Neural progenitor cell (in vitro differentiated cells): ENCODE measurements at regions not wholly inside any gene's neighbourhood (a gene's known extent, or its start where the extent isn't known, plus 50 kb on each side); places are given as distances from the start of the nearest gene placed in this dataset.

Source experiments
- EZH2 ChIP-seq: fragments of 200-600 bp; sonication (generic); IDR thresholded peaks from 2 replicates; pipeline ENCODE4 v1.6.1; 2017; ENCODE audit warnings: antibody characterized with exemption, mild to moderate bottlenecking, moderate library complexity
- TF ChIP-seq, protein P1 (sequence below): fragments of 200-600 bp; sonication (generic); IDR thresholded peaks from 2 replicates; pipeline ENCODE4 v1.5.1; 2017; ENCODE audit warnings: antibody characterized with exemption, mild to moderate bottlenecking

- TF ChIP-seq, protein P1, sequence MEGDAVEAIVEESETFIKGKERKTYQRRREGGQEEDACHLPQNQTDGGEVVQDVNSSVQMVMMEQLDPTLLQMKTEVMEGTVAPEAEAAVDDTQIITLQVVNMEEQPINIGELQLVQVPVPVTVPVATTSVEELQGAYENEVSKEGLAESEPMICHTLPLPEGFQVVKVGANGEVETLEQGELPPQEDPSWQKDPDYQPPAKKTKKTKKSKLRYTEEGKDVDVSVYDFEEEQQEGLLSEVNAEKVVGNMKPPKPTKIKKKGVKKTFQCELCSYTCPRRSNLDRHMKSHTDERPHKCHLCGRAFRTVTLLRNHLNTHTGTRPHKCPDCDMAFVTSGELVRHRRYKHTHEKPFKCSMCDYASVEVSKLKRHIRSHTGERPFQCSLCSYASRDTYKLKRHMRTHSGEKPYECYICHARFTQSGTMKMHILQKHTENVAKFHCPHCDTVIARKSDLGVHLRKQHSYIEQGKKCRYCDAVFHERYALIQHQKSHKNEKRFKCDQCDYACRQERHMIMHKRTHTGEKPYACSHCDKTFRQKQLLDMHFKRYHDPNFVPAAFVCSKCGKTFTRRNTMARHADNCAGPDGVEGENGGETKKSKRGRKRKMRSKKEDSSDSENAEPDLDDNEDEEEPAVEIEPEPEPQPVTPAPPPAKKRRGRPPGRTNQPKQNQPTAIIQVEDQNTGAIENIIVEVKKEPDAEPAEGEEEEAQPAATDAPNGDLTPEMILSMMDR = no peak
- TF ChIP-seq EZH2 = no peak
Observed at GRCh38 chr16:35730251-35730650, 2270.8 kb downstream of the TP53TG3F start.
